Skin epidermis (tissue), 12 donors: ENCODE measurements at regions not wholly inside any gene's neighbourhood (a gene's known extent, or its start where the extent isn't known, plus 50 kb on each side); places are given as distances from the start of the nearest gene placed in this dataset.
"Not testable (repeated sequence)": the region's sequence is repeated elsewhere in the genome, so short reads cannot be mapped to it uniquely, and the experiment has no call there.

Experiments
- H3K27ac ChIP-seq, 21 experiments: fragments of 200-600 bp; sonication (generic) in 11 of 21; one replicate each; pipeline ENCODE4 v1.5.0; 2020; ENCODE audit warnings: mild to moderate bottlenecking in 3 of 21, inconsistent platforms in 2 of 21, moderate library complexity in 2 of 21
- H3K4me3 ChIP-seq, 7 experiments: fragments of 200-600 bp; sonication (generic) in 2 of 7; one replicate each; pipeline ENCODE4 v1.5.0; 2020; ENCODE audit warnings: inconsistent platforms in 2 of 7, mild to moderate bottlenecking in 2 of 7, moderate library complexity in 1 of 7

DNA sequence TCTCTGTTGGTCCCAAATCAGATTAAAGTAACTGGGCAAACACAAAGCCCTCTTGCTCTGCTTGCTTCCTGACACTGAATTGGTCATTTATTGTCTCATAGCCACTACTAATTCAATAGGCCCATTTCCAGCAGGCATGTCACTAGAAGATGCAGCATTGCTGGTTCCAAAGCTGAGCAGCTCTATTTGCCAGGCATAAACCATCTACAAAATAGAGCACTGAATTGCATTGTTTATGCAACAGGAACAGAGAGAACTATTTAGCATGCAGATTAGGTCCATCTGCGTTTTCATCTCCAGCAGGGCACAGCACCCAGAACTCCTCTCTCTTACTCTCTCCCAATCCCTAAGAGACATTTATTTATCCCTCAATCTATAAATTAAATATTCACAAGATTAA is 227.6 kb downstream of the SUCLG1 start:
- Histone ChIP-seq H3K4me3 (no peak overlapping the region), H3K27ac (no peak overlapping the region)

DNA sequence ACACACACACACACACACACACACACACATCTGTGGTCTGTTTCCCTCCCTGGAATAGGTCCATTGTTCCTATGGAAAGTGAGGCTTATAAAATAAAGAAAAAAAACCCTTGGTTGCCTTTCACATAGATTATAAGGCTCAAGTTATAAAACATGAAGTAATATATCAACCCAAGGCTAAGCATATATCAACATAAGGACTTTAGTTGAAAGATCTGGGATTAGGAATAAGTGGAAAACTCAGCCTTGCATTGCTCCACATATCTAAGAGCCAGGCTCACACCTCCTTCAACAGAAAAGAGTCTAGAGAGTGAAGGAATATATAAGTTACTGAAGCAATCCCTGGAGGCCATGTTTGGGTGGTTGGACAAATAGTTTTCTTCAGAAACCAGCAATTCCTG is 235.0 kb downstream of the SUCLG1 start:
- Histone ChIP-seq H3K27ac (no peak overlapping the region), H3K4me3 (no peak overlapping the region)

GRCh38 chr2:84223191-84223590 is 235.9 kb downstream of the SUCLG1 start:
- no peak overlapping the region for H3K27ac ChIP-seq

DNA sequence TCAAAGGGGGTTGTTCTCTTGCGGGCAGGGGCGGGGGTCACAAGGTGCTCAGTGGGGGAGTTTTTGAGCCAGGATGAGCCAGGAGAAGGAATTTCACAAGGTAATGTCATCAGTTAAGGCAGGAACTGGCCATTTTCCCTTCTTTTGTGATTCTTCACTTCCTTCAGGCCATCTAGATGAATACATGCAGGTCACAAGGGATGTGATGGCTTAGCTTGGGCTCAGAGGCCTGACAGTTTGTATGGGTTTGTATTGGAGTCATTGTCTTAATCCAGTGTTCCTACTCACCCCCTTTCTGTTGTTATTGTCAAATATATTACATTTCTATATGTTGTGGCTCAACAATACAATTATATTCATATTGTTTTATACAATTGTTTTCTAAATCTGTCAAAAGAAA is 238.0 kb downstream of the SUCLG1 start:
- not testable (repeated sequence) for H3K27ac ChIP-seq, H3K4me3 ChIP-seq

More at GRCh38 chr2:84223191-84223590, 235.9 kb downstream of the SUCLG1 start:
- no peak overlapping the region for H3K4me3 ChIP-seq

DNA sequence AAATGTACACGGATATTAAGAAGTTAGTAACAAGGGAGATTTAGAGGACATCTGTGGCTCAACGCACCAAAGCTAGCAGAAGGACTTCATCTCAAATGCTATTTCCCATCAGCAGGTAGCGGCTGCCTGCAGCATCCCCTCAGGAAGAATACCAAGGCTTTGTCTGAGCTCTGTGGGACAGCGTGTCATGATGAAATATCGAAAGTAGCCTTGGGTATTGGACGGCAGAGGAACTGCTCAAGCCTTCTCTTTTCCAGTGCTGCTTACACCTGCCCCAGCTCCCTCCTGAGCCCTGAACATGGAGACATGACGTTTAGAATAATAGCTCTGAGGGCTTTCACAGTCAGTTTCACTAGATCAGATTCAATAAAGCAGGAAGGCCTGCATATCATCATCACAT is 241.6 kb downstream of the SUCLG1 start:
- H3K27ac ChIP-seq: no peak overlapping the region

DNA sequence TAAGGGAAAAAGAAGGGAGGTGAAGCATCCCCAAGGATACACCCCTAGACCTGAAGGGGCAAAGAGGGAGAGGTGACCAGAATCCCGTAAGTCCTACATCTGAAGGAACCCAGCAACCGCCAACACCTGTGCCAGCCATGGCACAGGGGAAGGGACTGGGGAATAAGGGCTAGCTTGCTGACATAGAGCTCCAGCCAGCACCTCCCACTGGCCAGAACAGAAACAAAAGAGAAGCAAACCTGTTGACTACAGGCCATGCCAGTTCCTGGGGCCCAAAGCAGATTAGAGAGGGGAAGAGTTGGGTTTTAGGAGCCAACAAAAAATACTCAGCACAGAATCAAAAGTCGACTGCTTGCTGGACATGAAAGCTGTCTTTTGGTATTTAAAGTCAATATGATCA is 244.6 kb downstream of the SUCLG1 start:
- H3K27ac ChIP-seq: no peak overlapping the region
- no peak overlapping the region for H3K4me3 ChIP-seq

More for the DNA sequence above, 241.6 kb downstream of the SUCLG1 start:
- no peak overlapping the region for H3K4me3 ChIP-seq

- H3K27ac ChIP-seq: no peak overlapping the region
Measured at GRCh38 chr2:84212611-84213314, 246.3 kb downstream of the SUCLG1 start.

DNA sequence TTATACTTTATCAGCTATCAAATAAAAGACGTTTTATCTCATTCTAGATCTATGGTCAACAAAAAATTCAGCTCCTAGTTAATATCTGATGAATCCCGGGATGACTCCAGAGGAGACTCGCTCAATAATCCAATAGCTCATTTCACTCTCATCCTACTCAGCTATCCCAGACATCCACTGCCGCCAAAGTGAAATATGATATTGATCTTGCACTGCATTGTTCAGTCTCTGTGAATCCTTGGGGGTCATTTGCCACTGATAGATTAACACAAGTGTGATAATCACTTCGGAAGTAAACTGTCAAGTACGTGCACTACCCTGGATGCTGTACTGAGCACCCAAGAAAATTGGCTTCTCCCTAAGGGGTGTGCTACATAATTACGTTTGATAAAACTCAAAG is 249.1 kb downstream of the SUCLG1 start:
- H3K4me3 ChIP-seq: no peak overlapping the region
- H3K27ac ChIP-seq: no peak overlapping the region

More at GRCh38 chr2:84212611-84213314, 246.3 kb downstream of the SUCLG1 start:
- no peak overlapping the region for H3K4me3 ChIP-seq

GRCh38 chr2:84204995-84205394 is 254.1 kb downstream of the SUCLG1 start:
- no peak overlapping the region for H3K27ac ChIP-seq

GRCh38 chr2:84202166-84202565 is 256.9 kb downstream of the SUCLG1 start:
- H3K4me3 ChIP-seq: no peak overlapping the region
- no peak overlapping the region for H3K27ac ChIP-seq

More at GRCh38 chr2:84204995-84205394, 254.1 kb downstream of the SUCLG1 start:
- no peak overlapping the region for H3K4me3 ChIP-seq

GRCh38 chr2:84201158-84201557 is 257.9 kb downstream of the SUCLG1 start:
- no peak overlapping the region for H3K27ac ChIP-seq

DNA sequence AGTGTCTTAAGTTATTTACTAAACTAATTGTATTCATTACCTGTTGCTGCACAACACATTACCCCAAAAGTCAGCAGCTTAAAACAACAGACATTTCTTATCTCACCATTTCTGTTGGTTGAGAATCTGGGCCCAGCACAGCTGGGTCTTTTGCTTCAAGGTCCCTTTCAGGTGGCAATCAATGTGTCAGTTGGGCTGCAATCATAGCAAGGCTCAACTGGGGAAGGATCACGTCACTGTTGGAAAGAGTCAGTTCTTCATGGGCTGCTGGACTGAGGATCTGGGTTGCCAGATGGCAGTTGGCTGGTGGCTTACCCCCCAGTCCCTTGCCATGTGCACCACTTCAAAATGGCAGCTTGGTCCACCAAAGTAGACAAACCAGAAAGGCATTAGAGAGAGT is 261.2 kb downstream of the SUCLG1 start:
- Histone ChIP-seq H3K4me3 (no peak overlapping the region), H3K27ac (no peak overlapping the region)

More at GRCh38 chr2:84201158-84201557, 257.9 kb downstream of the SUCLG1 start:
- no peak overlapping the region for H3K4me3 ChIP-seq

DNA sequence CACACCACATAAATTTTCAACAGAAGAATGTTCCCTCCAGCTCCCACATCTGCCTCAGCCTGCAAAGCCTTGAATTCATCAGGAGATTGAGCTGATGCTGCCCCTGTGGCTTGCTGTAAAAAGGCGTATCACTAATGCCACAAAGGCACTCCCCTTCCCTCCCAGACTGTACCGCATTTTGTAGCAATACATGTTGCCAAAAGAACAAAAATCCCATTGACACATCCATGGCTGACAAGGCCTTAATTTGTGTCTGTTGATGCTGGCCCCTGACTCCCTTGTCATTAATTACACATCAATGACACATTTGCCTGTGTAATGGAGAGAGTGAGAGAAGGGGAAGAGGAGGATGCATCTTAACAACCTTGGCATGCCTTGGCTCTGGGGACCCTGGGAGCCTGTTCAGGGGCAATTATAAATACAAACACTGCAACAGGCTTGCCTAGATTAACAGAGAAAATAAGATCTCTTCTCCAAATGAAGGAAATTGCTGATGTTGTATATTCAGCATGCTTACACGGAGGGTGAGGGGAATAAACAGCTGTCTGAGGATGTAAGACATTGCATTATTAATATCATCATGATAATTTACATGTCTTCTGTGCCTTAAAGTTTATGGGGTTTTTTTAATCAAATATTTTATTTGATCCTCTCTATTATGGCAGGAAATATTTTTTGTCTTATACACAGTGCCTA is 264.0 kb downstream of the SUCLG1 start:
- Histone ChIP-seq H3K27ac (no peak overlapping the region), H3K4me3 (no peak overlapping the region)

- no peak overlapping the region for H3K4me3 ChIP-seq
Measured at GRCh38 chr2:84194181-84194580, 264.9 kb downstream of the SUCLG1 start.

DNA sequence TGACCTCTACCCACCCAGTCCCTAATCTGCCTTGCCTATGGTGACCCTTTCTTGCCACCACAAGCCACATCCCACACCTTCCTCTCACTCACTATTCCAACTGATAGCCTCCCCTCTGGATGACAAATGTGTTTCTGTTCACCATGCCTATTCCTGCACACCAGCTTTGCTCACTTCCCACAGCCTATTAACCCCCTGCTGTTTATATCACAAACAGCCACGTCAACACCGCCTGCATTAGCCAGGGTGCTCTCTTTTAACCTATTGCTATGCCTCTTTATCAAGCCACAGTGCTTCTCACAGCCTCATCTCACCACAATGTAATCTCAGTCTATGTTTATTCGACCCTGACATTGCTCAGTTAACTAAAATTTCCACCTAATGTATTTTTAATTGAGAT is 271.8 kb downstream of the SUCLG1 start:
- H3K27ac ChIP-seq: no peak overlapping the region
- no peak overlapping the region for H3K4me3 ChIP-seq

More at GRCh38 chr2:84194181-84194580, 264.9 kb downstream of the SUCLG1 start:
- no peak overlapping the region for H3K27ac ChIP-seq

DNA sequence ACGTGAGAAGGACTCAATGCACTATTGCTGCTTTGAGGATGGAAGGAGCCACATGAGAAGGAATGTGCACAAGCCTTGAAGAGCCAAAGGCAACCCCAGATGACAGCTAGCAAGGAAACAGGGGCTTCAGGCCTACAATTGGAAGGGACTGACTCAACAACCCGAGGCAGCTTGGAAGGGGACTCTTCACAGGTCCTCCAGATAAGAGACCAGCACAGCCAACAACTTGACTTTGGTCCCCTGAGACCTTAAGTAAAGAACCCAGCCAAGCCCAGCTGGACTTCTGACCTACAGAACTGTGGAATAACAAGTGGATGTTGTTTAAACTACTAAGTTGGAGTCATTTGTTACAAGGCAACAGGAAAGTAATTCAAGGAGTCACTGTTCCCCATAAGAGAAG is 277.2 kb downstream of the SUCLG1 start:
- Histone ChIP-seq H3K4me3 (no peak overlapping the region), H3K27ac (no peak overlapping the region)

DNA sequence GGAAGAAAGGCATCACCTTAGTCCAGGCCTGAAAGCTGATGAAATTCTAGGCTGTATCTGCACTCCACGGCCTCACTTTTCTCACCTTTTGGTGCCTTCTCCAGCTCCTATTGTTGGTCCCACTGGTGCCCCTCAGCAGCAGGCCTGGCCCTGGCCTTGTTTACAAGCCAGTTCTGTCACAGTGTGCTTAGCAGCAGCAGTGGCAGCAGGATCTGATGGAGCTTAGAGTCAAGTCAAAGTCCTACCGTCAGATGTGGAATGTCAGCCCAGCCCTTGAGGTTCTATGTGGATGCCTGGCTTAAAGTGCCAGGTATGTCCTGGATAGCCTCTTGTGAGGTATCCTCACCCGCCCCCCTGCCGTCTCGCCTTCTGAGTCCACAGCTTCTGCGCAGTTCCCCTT is 281.3 kb downstream of the SUCLG1 start:
- Histone ChIP-seq H3K4me3 (no peak overlapping the region), H3K27ac (no peak overlapping the region)

DNA sequence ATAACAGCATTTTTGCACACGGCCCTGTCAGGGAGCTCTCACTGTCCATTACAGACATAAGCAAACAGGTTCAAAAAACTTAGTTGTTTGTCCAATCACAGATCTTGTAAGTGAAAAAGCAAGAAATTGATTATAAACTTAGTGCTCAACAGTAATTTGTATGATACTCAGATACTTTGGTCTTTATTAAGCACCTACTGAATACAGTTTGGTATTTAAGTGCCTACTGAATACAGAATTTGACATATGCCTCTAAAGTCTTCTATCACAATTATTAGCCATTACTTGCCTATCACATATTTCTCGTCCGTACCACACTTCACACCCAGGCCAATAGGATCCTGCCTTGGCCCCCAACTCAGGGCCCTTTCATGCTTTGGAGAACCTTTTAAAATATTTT is 283.1 kb downstream of the SUCLG1 start:
- no peak overlapping the region for H3K4me3 ChIP-seq
- no peak overlapping the region for H3K27ac ChIP-seq

DNA sequence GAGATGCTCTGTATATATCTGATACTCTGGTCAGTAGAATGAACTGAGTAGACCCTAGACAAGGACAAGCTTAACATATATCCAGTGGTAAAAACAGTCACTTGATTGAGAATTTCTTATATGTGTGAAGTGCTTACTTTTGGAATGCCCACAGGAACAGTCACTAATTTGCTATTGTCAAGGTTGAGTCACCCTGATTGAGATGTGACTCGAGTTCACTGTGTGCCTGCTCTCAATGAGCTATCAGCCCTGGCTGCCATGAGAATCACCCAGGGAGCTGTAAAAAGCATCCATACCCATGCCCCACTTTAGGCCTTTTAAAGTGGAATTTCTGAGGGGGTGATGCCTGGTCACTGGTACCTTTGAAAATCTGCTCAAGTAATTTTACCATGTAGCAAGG is 283.7 kb downstream of the SUCLG1 start:
- Histone ChIP-seq H3K4me3 (no peak overlapping the region), H3K27ac (no peak overlapping the region)

GRCh38 chr2:84173041-84173440 is 286.0 kb downstream of the SUCLG1 start:
- Histone ChIP-seq H3K27ac (no peak overlapping the region), H3K4me3 (no peak overlapping the region)

- Histone ChIP-seq H3K27ac (no peak overlapping the region), H3K4me3 (no peak overlapping the region)
Measured at GRCh38 chr2:84170979-84171378, 288.1 kb downstream of the SUCLG1 start.
